Liver (tissue), 8 donors: ENCODE measurements at regions not wholly inside any gene's neighbourhood (a gene's known extent, or its start where the extent isn't known, plus 50 kb on each side); places are given as distances from the start of the nearest gene placed in this dataset.
"Not testable (repeated sequence)": the region's sequence is repeated elsewhere in the genome, so short reads cannot be mapped to it uniquely, and the experiment has no call there.

ENCODE experiments used
- DNase-seq: peaks from one replicate; pipeline ENCODE4 v3.0.0-alpha.2; 2017; ENCODE audit warnings: low spot score
- H3K27ac ChIP-seq, 2 donors: one replicate each; pipeline ENCODE4 v1.7.0; 2013; ENCODE audit warnings: inconsistent platforms in 2 of 2, low read length in 2 of 2, control low read depth in 1 of 2, low read depth in 1 of 2, mild to moderate bottlenecking in 1 of 2
- H3K27me3 ChIP-seq, 4 donors: one replicate each; pipeline versions ENCODE4 v1.6.1 to v1.7.0; 2013; ENCODE audit warnings: low read length in 3 of 4, inconsistent platforms in 1 of 4, mild to moderate bottlenecking in 1 of 4, moderate library complexity in 1 of 4; ENCODE audit not compliant: control insufficient read depth in 4 of 4, insufficient read depth in 4 of 4
- H3K36me3 ChIP-seq, 4 donors: one replicate each; pipeline versions ENCODE4 v1.6.1 to v1.7.0; 2013; ENCODE audit warnings: low read length in 3 of 4, mild to moderate bottlenecking in 3 of 4, low read depth in 1 of 4, moderate library complexity in 1 of 4; ENCODE audit not compliant: control insufficient read depth in 4 of 4, insufficient read depth in 3 of 4
- H3K4me1 ChIP-seq, 4 donors: one replicate each; pipeline versions ENCODE4 v1.6.1 to v1.7.0; 2013; ENCODE audit warnings: low read length in 3 of 4, mild to moderate bottlenecking in 3 of 4, moderate library complexity in 1 of 4; ENCODE audit not compliant: control insufficient read depth in 4 of 4, insufficient read depth in 4 of 4
- H3K4me3 ChIP-seq, 3 donors: one replicate each; pipeline versions ENCODE4 v1.6.1 to v1.7.0; 2013; ENCODE audit warnings: low read length in 3 of 3, control low read depth in 1 of 3, low read depth in 1 of 3, mild to moderate bottlenecking in 1 of 3
- H3K9ac ChIP-seq, 2 donors: one replicate each; pipeline ENCODE4 v1.7.0; 2013; ENCODE audit warnings: low read length in 2 of 2, mild to moderate bottlenecking in 2 of 2, moderate library complexity in 2 of 2, control low read depth in 1 of 2, low read depth in 1 of 2
- H3K9me3 ChIP-seq, 4 donors: one replicate each; pipeline versions ENCODE4 v1.6.1 to v1.7.0; 2013; ENCODE audit warnings: low read length in 3 of 4; ENCODE audit not compliant: control insufficient read depth in 4 of 4
- ATF3 ChIP-seq: IDR thresholded peaks from 2 replicates; pipeline ENCODE4 v1.6.1; 2016; ENCODE audit warnings: antibody characterized with exemption
- FOXA1 ChIP-seq: IDR thresholded peaks from 2 replicates; pipeline ENCODE4 v1.6.1; 2016; ENCODE audit warnings: antibody characterized with exemption
- FOXA2 ChIP-seq: IDR thresholded peaks from 2 replicates; pipeline ENCODE4 v1.6.1; 2016; ENCODE audit warnings: antibody characterized with exemption
- GABPA ChIP-seq, 2 donors: IDR thresholded peaks in 1 of 2; conservative IDR thresholded peaks in 1 of 2; 2 replicates each; pipeline ENCODE4 v1.6.1; 2016; ENCODE audit warnings: antibody characterized with exemption in 2 of 2, mild to moderate bottlenecking in 1 of 2, moderate library complexity in 1 of 2
- HNF4A ChIP-seq, 2 donors: conservative IDR thresholded peaks; 2 replicates each; pipeline ENCODE4 v1.6.1; 2016; ENCODE audit warnings: antibody characterized with exemption in 2 of 2, mild to moderate bottlenecking in 2 of 2
- HNF4G ChIP-seq: IDR thresholded peaks from 2 replicates; pipeline ENCODE4 v1.6.1; 2016; ENCODE audit warnings: antibody characterized with exemption
- JUND ChIP-seq, 2 donors: IDR thresholded peaks; 2 replicates each; pipeline ENCODE4 v1.6.1; 2016; ENCODE audit warnings: antibody characterized with exemption in 2 of 2
- NR2F2 ChIP-seq: IDR thresholded peaks from 2 replicates; pipeline ENCODE4 v1.6.1; 2016; ENCODE audit warnings: antibody characterized with exemption
- RAD21 ChIP-seq, 2 donors: IDR thresholded peaks; 2 replicates each; pipeline ENCODE4 v1.6.1; 2016; ENCODE audit warnings: antibody characterized with exemption in 2 of 2, mild to moderate bottlenecking in 2 of 2
- RXRA ChIP-seq, 2 donors: IDR thresholded peaks; 2 replicates each; pipeline ENCODE4 v1.6.1; 2017 to 2018; ENCODE audit warnings: antibody characterized with exemption in 2 of 2, mild to moderate bottlenecking in 1 of 2
- SP1 ChIP-seq: IDR thresholded peaks from 2 replicates; pipeline ENCODE4 v1.6.1; 2018; ENCODE audit warnings: antibody characterized with exemption, mild to moderate bottlenecking
- TAF1 ChIP-seq: conservative IDR thresholded peaks from 2 replicates; pipeline ENCODE4 v1.6.1; 2016; ENCODE audit warnings: antibody characterized with exemption, mild to moderate bottlenecking
- YY1 ChIP-seq: IDR thresholded peaks from 2 replicates; pipeline ENCODE4 v1.6.1; 2016; ENCODE audit warnings: antibody characterized with exemption, mild to moderate bottlenecking
- WGBS: extraction: QIAGEN DNeasy Blood & Tissue Kit; methylation state at CpG from one replicate; pipeline ENCODE4 v1.1.7; 2013; 5-methylcytosine and 5-hydroxymethylcytosine counted together
- TF ChIP-seq, protein P1 (sequence below): IDR thresholded peaks from 2 replicates; pipeline ENCODE4 v1.6.1; 2016; ENCODE audit warnings: antibody characterized with exemption, mild to moderate bottlenecking
- TF ChIP-seq, protein P2 (sequence below): fragments of 150-350 bp; IDR thresholded peaks from 2 replicates; pipeline ENCODE4 v1.5.1; 2017; ENCODE audit warnings: improper control_type of control experiment, low read depth, low read length; ENCODE audit not compliant: missing input control
- TF ChIP-seq, protein P3 (sequence below): IDR thresholded peaks from 2 replicates; pipeline ENCODE4 v1.6.1; 2016; ENCODE audit warnings: antibody characterized with exemption
- donor health status: healthy.
- donor health status: healthy.
- donor health status: healthy.
- donor health status: healthy.
- donor health status: healthy.

DNA sequence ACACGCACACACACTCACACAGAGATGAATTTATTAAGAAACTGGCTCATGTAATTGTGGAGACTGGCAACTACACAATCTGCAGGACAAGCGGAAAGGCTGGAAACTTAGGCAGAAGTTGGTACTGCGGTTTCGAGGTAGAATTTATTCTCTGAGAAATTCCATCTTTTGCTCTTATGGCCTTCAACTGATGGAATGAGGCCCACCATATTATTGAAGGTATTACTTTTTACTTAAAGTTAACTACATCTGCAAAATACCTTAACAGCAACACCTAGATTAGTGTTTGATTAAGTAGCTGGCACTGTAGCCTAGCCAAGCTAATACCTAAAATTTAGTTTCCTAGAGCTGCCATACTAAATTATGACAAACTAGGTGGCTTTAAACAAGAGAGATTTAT lies 384.0 kb upstream of the UBE2E3 start:
- DNase-seq = no peak
- 96% methylated on average over 4 of the region's 4 CpGs for WGBS
- Histone ChIP-seq H3K4me1 (no peaks in the 10 kb centered on the region), H3K9me3 (no peaks in the 10 kb centered on the region), H3K9ac (no peak overlapping the region), H3K27me3 (no peaks in the 10 kb centered on the region), H3K4me3 (no peak overlapping the region), H3K27ac (no peak overlapping the region), H3K36me3 (no peaks in the 10 kb centered on the region)
- TF ChIP-seq, protein P1, sequence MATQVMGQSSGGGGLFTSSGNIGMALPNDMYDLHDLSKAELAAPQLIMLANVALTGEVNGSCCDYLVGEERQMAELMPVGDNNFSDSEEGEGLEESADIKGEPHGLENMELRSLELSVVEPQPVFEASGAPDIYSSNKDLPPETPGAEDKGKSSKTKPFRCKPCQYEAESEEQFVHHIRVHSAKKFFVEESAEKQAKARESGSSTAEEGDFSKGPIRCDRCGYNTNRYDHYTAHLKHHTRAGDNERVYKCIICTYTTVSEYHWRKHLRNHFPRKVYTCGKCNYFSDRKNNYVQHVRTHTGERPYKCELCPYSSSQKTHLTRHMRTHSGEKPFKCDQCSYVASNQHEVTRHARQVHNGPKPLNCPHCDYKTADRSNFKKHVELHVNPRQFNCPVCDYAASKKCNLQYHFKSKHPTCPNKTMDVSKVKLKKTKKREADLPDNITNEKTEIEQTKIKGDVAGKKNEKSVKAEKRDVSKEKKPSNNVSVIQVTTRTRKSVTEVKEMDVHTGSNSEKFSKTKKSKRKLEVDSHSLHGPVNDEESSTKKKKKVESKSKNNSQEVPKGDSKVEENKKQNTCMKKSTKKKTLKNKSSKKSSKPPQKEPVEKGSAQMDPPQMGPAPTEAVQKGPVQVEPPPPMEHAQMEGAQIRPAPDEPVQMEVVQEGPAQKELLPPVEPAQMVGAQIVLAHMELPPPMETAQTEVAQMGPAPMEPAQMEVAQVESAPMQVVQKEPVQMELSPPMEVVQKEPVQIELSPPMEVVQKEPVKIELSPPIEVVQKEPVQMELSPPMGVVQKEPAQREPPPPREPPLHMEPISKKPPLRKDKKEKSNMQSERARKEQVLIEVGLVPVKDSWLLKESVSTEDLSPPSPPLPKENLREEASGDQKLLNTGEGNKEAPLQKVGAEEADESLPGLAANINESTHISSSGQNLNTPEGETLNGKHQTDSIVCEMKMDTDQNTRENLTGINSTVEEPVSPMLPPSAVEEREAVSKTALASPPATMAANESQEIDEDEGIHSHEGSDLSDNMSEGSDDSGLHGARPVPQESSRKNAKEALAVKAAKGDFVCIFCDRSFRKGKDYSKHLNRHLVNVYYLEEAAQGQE = no peak
- TF ChIP-seq RXRA (IDR thresholded peaks at IDR 0.05) (no peak), HNF4G (no peak), RAD21 (IDR thresholded peaks at IDR 0.05) (no peak), JUND (IDR thresholded peaks at IDR 0.05) (no peak), ATF3 (no peak), FOXA1 (no peak), HNF4A (conservative IDR thresholded peaks at IDR 0.05) (no peak), NR2F2 (no peak)
- TF ChIP-seq, protein P2, sequence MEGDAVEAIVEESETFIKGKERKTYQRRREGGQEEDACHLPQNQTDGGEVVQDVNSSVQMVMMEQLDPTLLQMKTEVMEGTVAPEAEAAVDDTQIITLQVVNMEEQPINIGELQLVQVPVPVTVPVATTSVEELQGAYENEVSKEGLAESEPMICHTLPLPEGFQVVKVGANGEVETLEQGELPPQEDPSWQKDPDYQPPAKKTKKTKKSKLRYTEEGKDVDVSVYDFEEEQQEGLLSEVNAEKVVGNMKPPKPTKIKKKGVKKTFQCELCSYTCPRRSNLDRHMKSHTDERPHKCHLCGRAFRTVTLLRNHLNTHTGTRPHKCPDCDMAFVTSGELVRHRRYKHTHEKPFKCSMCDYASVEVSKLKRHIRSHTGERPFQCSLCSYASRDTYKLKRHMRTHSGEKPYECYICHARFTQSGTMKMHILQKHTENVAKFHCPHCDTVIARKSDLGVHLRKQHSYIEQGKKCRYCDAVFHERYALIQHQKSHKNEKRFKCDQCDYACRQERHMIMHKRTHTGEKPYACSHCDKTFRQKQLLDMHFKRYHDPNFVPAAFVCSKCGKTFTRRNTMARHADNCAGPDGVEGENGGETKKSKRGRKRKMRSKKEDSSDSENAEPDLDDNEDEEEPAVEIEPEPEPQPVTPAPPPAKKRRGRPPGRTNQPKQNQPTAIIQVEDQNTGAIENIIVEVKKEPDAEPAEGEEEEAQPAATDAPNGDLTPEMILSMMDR = no peak

DNA sequence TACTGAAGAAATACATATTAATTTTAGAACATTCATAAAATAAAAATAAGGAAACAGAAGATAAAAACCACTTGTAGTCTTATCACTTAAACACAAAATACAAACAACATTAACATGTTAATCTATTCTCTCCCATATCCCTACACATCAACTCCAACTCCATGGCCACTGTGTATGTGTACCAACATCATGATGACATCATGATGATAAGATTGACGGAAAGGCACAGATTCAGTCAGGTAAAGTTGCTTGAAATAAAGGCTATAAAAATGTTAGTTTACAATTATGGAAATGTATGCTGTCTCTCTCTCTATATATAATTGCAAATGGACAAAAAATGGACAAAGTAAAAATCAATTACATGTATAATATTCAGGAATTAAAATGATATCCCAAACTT lies 388.5 kb upstream of the UBE2E3 start:
- no peak for DNase-seq
- Histone ChIP-seq H3K4me3 (no peak overlapping the region), H3K9me3 (no peaks in the 10 kb centered on the region), H3K27me3 (no peaks in the 10 kb centered on the region), H3K36me3 (no peaks in the 10 kb centered on the region), H3K9ac (no peak overlapping the region), H3K4me1 (no peaks in the 10 kb centered on the region), H3K27ac (no peak overlapping the region)
- WGBS = 94% methylated on average over 1 of the region's 1 CpG
- TF ChIP-seq NR2F2 = no peak
- TF ChIP-seq GABPA (IDR thresholded peaks at IDR 0.05 in 1 of 2, conservative IDR thresholded peaks at IDR 0.05 in 1 of 2) = no peak
- no peak for TF ChIP-seq TAF1
- no peak for TF ChIP-seq RXRA (IDR thresholded peaks at IDR 0.05)
- TF ChIP-seq HNF4G = no peak
- TF ChIP-seq FOXA1 = no peak
- no peak for TF ChIP-seq RAD21 (IDR thresholded peaks at IDR 0.05)
- TF ChIP-seq YY1 = no peak
- TF ChIP-seq SP1 = no peak
- TF ChIP-seq JUND (IDR thresholded peaks at IDR 0.05) = no peak
- TF ChIP-seq FOXA2 = no peak
- TF ChIP-seq, protein P3, sequence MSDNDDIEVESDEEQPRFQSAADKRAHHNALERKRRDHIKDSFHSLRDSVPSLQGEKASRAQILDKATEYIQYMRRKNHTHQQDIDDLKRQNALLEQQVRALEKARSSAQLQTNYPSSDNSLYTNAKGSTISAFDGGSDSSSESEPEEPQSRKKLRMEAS = no peak
- TF ChIP-seq, protein P2 = no peak
- TF ChIP-seq HNF4A (conservative IDR thresholded peaks at IDR 0.05) = no peak

DNA sequence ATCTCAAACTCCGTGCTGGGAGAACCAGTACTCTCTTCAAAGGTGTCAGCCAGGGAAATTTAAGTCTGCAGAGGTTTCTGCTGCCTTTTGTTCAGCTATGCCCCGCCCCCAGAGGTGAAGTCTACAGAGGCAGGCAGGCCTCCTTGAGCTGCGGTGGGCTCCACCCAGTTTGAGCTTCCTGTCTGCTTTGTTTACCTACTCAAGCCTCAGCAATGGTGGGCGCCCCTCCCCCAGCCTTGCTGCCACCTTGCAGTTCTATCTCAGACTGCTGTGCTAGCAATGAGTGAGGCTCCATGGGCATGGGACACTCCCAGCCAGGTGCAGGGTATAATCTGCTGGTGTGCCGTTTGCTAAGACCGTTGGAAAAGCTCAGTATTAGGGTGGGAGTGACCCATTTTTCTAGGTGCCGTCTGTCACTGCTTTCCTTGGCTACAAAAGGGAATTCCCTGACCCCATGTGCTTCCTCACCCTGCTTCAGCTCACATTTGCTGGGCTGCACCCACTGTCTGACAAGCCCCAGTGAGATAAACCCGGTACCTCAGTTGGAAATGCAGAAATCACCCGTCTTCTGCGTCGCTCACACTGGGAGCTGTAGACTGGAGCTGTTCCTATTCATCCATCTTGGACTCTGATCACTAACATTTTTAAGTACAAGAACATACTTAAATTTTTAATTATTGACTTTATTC lies 389.2 kb upstream of the UBE2E3 start:
- H3K36me3 ChIP-seq, H3K27ac ChIP-seq, DNase-seq, H3K4me3 ChIP-seq, H3K9ac ChIP-seq, H3K9me3 ChIP-seq, H3K4me1 ChIP-seq, H3K27me3 ChIP-seq: not testable (repeated sequence)
- WGBS = 83% methylated on average over 11 of the region's 11 CpGs
